GM10266 (cell line): ENCODE measurements at regions not wholly inside any gene's neighbourhood (a gene's known extent, or its start where the extent isn't known, plus 50 kb on each side); places are given as distances from the start of the nearest gene placed in this dataset.
A peak's percentile ranks its signal among the peaks of the same experiment; 100 is the strongest.

ENCODE experiments used
- DNase-seq: peaks from one replicate; pipeline ENCODE4 v3.0.0; 2012; ENCODE audit errors: extremely low spot score
- CTCF ChIP-seq: IDR thresholded peaks from 2 replicates; pipeline ENCODE4 v1.5.1; 2012; ENCODE audit warnings: mild to moderate bottlenecking, low read depth; ENCODE audit not compliant: control insufficient read depth, insufficient read depth; ENCODE audit errors: missing control alignments

GRCh38 chr3:22713936-22714335 is 489.2 kb upstream of the UBE2E2 start:
- no peak for DNase-seq
- TF ChIP-seq CTCF: no peak

DNA sequence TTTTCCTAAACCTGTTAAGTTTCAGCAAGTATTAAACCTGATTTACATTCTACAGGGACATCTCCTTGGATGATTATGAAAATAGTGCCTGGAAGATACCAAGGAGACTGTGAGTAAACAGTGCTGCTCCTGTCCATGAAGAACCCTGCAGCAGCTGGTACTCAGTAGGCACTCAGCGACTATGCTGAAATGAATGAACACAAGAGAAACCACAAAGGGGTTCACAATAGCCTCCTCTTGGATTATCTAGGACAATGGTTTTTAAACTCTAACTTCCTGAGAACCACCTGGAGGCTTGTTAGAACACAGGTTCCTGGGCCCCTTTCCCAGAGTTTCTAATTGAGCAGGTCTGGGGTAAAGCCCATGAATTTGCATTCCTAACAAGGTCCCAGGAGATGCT is 488.4 kb upstream of the UBE2E2 start:
- TF ChIP-seq CTCF: no peak
- no peak for DNase-seq

DNA sequence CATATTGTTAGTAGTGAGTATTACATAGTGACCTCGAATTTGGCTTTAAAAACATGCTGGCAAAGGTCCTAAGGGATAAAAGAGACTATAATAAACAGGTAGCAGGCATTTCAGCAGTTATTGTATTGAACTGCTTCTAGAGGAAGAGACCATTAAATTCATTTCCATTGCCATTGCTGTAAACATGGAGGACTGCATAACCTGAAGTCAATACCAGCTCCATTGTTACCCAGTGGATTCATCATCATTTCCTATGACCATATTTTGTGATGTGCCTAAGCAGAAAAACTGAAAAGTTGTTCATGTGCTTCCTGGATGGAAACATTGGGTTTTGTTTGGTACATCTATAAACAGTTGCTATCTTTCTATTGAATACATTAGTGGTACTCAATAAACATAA is 482.5 kb upstream of the UBE2E2 start:
- DNase-seq: no peak
- TF ChIP-seq CTCF: no peak

GRCh38 chr3:22724420-22724819 is 478.7 kb upstream of the UBE2E2 start:
- no peak for DNase-seq
- TF ChIP-seq CTCF: no peak

DNA sequence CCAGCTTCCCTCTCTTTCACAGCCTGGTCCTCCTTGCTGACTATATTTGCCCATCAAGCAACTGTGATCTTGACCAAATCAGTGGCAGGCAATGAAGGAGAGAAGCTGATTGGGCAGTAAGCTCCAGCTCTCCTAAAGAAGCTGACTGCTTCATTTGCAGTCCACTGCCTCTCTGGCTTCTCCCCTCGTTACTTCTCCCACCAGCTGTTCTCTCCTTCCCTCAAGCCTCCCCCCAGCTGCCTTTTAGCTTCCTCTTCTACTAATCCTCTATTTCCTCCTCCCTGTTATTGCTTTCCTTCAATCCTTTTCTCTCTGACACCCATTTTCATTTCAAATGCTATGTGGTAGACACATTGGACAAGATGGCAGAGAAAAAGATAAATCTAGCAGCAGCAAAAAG is 474.7 kb upstream of the UBE2E2 start:
- no peak for TF ChIP-seq CTCF

DNA sequence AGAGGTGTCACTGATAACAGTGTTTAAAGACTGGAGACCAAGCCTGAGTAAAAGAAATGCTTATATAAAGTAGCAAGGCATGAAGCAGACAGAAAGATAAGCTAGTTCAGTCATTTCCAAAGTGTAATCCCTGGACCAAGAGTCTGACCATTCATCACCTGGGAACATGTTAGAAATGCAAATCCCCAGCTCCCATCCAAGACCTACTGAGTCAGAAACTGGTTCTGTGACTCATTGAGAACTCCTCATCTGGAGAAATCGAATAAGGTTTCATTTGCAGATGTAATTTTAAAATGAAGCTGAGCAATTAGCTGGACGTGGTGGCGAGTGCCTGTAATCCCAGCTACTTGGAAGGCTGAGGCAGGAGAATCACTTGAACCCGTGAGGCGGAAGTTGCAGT is 473.9 kb upstream of the UBE2E2 start:
- TF ChIP-seq CTCF: no peak
- DNase-seq: no peak

More for the DNA sequence above, 474.7 kb upstream of the UBE2E2 start:
- no peak for DNase-seq

- TF ChIP-seq CTCF: peak; percentile 34
- no peak for DNase-seq
These were observed 473.1 kb upstream of the UBE2E2 start for GRCh38 chr3:22729981-22730380.
